ENCODE measurements at regions not wholly inside any gene's neighbourhood (a gene's known extent, or its start where the extent isn't known, plus 50 kb on each side); places are given as distances from the start of the nearest gene placed in this dataset.

- no peak for TF ChIP-seq CTCF (IDR thresholded peaks at IDR 0.05)
- no peak for TF ChIP-seq POLR2A (IDR thresholded peaks at IDR 0.05)
Measured at GRCh38 chrX:87167841-87168240, 349.8 kb upstream of the KLHL4 start.

Data from heart left ventricle (tissue), 13 donors.